Fibroblast of skin of scalp (primary cell): ENCODE measurements at regions not wholly inside any gene's neighbourhood (a gene's known extent, or its start where the extent isn't known, plus 50 kb on each side); places are given as distances from the start of the nearest gene placed in this dataset.
A peak's percentile ranks its signal among the peaks of the same experiment; 100 is the strongest.

Source experiments
- DNase-seq: peaks from one replicate; pipeline ENCODE4 v3.0.0-alpha.2; 2013

GRCh38 chr2:66966631-66967030 is 430.5 kb upstream of the ETAA1 start:
- DNase-seq: no peak

GRCh38 chr2:66968946-66969345 is 428.2 kb upstream of the ETAA1 start:
- DNase-seq: no peak

GRCh38 chr2:66981074-66981473 is 416.1 kb upstream of the ETAA1 start:
- DNase-seq: no peak

GRCh38 chr2:66982766-66983165 is 414.4 kb upstream of the ETAA1 start:
- peak; percentile 8 for DNase-seq

GRCh38 chr2:66984864-66985263 is 412.3 kb upstream of the ETAA1 start:
- no peak for DNase-seq

- DNase-seq: no peak
Observed at GRCh38 chr2:66985906-66986305, 411.2 kb upstream of the ETAA1 start.

- no peak for DNase-seq
Observed at GRCh38 chr2:66987733-66988132, 409.4 kb upstream of the ETAA1 start.

- DNase-seq: no peak
Observed at GRCh38 chr2:66994654-66995053, 402.5 kb upstream of the ETAA1 start.

- DNase-seq: no peak
Observed at GRCh38 chr2:66995636-66996035, 401.5 kb upstream of the ETAA1 start.

GRCh38 chr2:67002618-67003371 is 394.3 kb upstream of the ETAA1 start:
- no peak for DNase-seq

- no peak for DNase-seq
Observed at GRCh38 chr2:67006373-67006960, 390.7 kb upstream of the ETAA1 start.

GRCh38 chr2:67008155-67008554 is 389.0 kb upstream of the ETAA1 start:
- DNase-seq: peak; percentile 14

GRCh38 chr2:67012165-67012564 is 385.0 kb upstream of the ETAA1 start:
- DNase-seq: no peak

GRCh38 chr2:67013821-67014220 is 383.3 kb upstream of the ETAA1 start:
- DNase-seq: peak; percentile 2

- no peak for DNase-seq
Observed at GRCh38 chr2:67015681-67016080, 381.5 kb upstream of the ETAA1 start.

- no peak for DNase-seq
Observed at GRCh38 chr2:67018301-67018700, 378.8 kb upstream of the ETAA1 start.

GRCh38 chr2:67032076-67032475 is 365.1 kb upstream of the ETAA1 start:
- DNase-seq: no peak

- no peak for DNase-seq
Observed at GRCh38 chr2:67036444-67036843, 360.7 kb upstream of the ETAA1 start.

GRCh38 chr2:67037655-67038054 is 359.5 kb upstream of the ETAA1 start:
- no peak for DNase-seq

GRCh38 chr2:67038195-67038594 is 358.9 kb upstream of the ETAA1 start:
- no peak for DNase-seq

- no peak for DNase-seq
Observed at GRCh38 chr2:67039058-67039457, 358.1 kb upstream of the ETAA1 start.

GRCh38 chr2:67039517-67040103 is 357.5 kb upstream of the ETAA1 start:
- DNase-seq: no peak

- DNase-seq: no peak
Observed at GRCh38 chr2:67041051-67041450, 356.1 kb upstream of the ETAA1 start.
